Activated naive CD4-positive, alpha-beta T cell treated with anti-CD3 and anti-CD28 coated beads for 36 hours (primary cell): ENCODE measurements at regions not wholly inside any gene's neighbourhood (a gene's known extent, or its start where the extent isn't known, plus 50 kb on each side); places are given as distances from the start of the nearest gene placed in this dataset.

Source experiments
- CTCF ChIA-PET: fragments of 350-600 bp; sonication (Branson Sonifier 250); formaldehyde crosslinking; loops from one replicate; lab custom pipeline; 2021; ENCODE audit warnings: antibody characterized with exemption; lab: Charles Lee
- DNase-seq: peaks from one replicate; pipeline ENCODE4 v3.0.0-alpha.2; 2020
- H3K27ac Mint-ChIP-seq: one replicate; pipeline ENCODE4 v1.8.0; 2021; ENCODE audit warnings: mild to moderate bottlenecking, mixed read lengths
- H3K27me3 Mint-ChIP-seq: one replicate; pipeline ENCODE4 v1.8.0; 2021; ENCODE audit warnings: low read depth, mixed read lengths
- H3K36me3 Mint-ChIP-seq: one replicate; pipeline ENCODE4 v1.8.0; 2021; ENCODE audit warnings: low read depth, mixed read lengths
- H3K4me1 Mint-ChIP-seq: one replicate; pipeline ENCODE4 v1.8.0; 2021; ENCODE audit warnings: low read depth, mixed read lengths
- H3K4me3 Mint-ChIP-seq: one replicate; pipeline ENCODE4 v1.8.0; 2021; ENCODE audit warnings: mild to moderate bottlenecking, moderate library complexity, mixed read lengths
- H3K9me3 Mint-ChIP-seq: one replicate; pipeline ENCODE4 v1.8.0; 2021; ENCODE audit warnings: mixed read lengths
- intact Hi-C: fragments of 100-400 bp; cut with micrococcal nuclease; formaldehyde crosslinking; loops from one replicate; pipeline ENCODE4 v1.15.1; 2023

- no peak for DNase-seq
- H3K27ac Mint-ChIP-seq: no peak overlapping the region
- H3K4me3 Mint-ChIP-seq: no peak overlapping the region
- intact Hi-C loops: no loop called here
- CTCF ChIA-PET: no interaction called here
- no peaks in the 10 kb centered on the region for H3K4me1 Mint-ChIP-seq
- H3K9me3 Mint-ChIP-seq: no peaks in the 10 kb centered on the region
- no peaks in the 10 kb centered on the region for H3K36me3 Mint-ChIP-seq
- peaks cover 3% of the 10 kb centered on the region for H3K27me3 Mint-ChIP-seq
These were observed 50.7 kb upstream of the PLPP4 start for GRCh38 chr10:120406376-120406775.
